ENCODE measurements at regions not wholly inside any gene's neighbourhood (a gene's known extent, or its start where the extent isn't known, plus 50 kb on each side); places are given as distances from the start of the nearest gene placed in this dataset.

DNA sequence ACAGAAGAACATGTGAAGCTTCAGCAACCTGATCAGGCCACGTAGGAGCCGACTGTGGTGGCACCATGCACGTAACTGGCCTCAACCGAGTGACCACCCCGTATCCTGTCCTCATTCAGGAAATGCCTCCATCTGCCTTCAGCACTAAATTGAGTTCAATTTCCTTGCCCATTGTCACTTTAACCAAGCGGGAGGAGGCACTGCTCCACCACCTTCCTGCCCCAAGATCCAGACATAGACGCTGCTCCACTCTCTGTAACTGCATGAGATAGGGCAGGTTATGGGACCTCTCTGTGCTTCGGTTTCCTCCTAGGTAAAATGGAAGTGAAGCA lies 80.1 kb upstream of the POMGNT2 start:
- DNase-seq (ENCODE audit: low spot score), result no peak
- TF ChIP-seq, protein P1, sequence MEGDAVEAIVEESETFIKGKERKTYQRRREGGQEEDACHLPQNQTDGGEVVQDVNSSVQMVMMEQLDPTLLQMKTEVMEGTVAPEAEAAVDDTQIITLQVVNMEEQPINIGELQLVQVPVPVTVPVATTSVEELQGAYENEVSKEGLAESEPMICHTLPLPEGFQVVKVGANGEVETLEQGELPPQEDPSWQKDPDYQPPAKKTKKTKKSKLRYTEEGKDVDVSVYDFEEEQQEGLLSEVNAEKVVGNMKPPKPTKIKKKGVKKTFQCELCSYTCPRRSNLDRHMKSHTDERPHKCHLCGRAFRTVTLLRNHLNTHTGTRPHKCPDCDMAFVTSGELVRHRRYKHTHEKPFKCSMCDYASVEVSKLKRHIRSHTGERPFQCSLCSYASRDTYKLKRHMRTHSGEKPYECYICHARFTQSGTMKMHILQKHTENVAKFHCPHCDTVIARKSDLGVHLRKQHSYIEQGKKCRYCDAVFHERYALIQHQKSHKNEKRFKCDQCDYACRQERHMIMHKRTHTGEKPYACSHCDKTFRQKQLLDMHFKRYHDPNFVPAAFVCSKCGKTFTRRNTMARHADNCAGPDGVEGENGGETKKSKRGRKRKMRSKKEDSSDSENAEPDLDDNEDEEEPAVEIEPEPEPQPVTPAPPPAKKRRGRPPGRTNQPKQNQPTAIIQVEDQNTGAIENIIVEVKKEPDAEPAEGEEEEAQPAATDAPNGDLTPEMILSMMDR (IDR thresholded peaks at IDR 0.05; ENCODE audit: borderline replicate concordance, control extremely low read depth, extremely low read depth, insufficient read depth, missing control alignments), result no peak
- in situ Hi-C loops (cut with MboI; ENCODE audit: low sequenced_read_pairs, unreplicated experiment), result no loop called here

DNA sequence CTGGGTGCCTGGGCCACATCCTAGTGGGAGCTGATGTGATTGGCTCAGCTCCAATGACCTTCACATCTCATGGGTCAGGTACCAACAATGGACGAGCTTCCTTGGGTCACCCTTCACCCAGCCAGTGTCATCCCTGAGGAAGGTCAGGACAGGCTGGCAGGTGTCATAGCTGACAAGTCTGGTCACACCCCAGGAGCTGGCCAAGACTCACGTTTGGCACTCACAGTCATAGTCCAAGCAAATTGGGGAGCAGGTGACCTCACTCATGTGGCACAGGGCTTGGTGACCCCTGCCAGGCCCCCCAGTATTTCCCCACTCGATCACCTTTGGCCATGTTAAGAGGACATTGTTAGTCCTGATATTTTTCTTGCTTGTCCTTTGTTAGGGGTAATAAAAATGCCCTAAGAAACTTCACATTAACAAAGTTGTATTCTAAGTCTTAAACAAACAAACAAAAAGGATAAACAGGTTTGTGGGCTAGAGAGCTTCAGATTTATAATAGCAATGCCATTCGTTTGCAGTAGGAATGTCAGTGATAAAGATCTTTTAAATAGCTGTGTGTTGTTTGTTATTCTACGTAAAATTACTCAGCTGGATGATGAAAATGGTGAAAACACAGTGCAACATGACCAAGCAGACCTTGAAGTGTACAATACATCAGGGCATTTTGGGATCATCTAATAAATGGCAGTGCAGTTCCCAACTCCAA lies 79.5 kb upstream of the POMGNT2 start:
- TF ChIP-seq, protein P1 (IDR thresholded peaks at IDR 0.05; ENCODE audit: borderline replicate concordance, control extremely low read depth, extremely low read depth, insufficient read depth, missing control alignments), result no peak
- no peak for DNase-seq (ENCODE audit: low spot score)
- in situ Hi-C loops (cut with MboI; ENCODE audit: low sequenced_read_pairs, unreplicated experiment), result no loop called here

DNA sequence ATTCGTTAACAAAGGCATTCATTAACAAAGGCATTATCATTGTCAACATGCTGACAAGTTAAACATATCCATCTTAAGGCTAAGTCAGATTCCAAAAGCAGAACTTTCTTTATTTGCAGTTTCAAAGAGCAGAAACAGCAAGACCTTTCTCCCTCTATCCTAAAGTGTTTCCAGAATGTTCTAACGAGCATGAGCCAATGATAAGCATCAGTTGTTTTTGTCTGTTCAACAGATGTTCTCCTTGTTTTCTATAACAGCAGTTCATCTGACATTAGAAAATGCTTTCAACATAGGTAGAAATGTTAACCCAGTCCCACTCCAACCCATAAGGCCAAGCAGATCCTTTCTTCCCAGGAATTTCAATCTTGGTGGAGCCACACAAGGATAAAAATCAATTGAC lies 77.6 kb upstream of the POMGNT2 start:
- TF ChIP-seq, protein P1 (IDR thresholded peaks at IDR 0.05; ENCODE audit: borderline replicate concordance, control extremely low read depth, extremely low read depth, insufficient read depth, missing control alignments), result no peak
- DNase-seq (ENCODE audit: low spot score), result no peak
- in situ Hi-C loops (cut with MboI; ENCODE audit: low sequenced_read_pairs, unreplicated experiment), result no loop called here

DNA sequence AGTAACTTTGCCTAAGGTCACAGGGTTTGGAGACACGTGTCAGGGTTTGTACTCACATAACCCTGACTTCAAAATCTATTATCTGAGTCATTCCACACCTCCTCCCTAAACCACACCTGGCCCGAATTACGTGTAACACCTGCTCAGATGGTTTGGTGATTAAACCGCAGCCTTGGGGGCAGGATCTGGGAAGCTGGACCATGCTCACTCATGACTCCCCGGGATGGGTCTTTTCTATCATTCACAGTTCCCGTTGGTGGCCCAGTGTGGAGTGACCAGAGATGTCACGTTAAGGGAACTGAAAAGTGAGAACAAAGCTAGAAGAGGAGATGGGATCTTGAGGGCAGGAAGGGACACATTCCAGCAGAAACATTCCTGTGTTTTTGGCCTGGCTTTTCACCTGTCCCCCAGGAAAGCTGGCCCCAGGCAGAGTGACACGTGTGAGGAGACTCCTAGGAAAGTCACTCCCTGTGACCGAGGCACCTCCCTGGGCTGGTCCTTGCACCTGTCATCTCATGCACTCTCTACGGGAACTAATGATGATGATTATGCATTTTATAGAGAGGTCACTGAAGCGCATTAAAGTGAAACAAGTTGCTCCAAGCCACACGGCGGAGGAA lies 75.4 kb upstream of the POMGNT2 start:
- in situ Hi-C loops (cut with MboI; ENCODE audit: low sequenced_read_pairs, unreplicated experiment), result no loop called here
- DNase-seq (ENCODE audit: low spot score), result peak; percentile 24
- TF ChIP-seq, protein P1 (IDR thresholded peaks at IDR 0.05; ENCODE audit: borderline replicate concordance, control extremely low read depth, extremely low read depth, insufficient read depth, missing control alignments), result no peak

DNA sequence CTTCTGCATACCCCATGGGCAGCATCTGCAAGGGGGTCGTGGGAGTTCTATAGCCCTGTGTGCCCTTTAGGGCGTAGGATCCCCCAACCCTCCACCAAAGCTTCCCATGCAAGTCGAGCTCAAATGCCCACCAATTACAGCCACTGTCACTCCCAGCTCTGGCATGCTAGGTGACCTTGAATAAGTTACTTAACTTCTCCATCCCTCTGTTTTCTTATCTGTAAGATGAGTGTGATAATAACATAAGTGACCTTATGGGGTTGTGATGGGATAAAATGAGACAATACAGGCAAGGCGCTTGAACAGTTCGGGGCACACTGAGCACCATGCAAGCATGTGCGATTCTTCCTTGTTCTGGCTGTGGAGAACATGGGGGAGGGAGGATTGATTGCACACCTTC lies 74.8 kb upstream of the POMGNT2 start:
- no peak for DNase-seq (ENCODE audit: low spot score)
- TF ChIP-seq, protein P1 (IDR thresholded peaks at IDR 0.05; ENCODE audit: borderline replicate concordance, control extremely low read depth, extremely low read depth, insufficient read depth, missing control alignments), result no peak
- in situ Hi-C loops (cut with MboI; ENCODE audit: low sequenced_read_pairs, unreplicated experiment), result no loop called here

DNA sequence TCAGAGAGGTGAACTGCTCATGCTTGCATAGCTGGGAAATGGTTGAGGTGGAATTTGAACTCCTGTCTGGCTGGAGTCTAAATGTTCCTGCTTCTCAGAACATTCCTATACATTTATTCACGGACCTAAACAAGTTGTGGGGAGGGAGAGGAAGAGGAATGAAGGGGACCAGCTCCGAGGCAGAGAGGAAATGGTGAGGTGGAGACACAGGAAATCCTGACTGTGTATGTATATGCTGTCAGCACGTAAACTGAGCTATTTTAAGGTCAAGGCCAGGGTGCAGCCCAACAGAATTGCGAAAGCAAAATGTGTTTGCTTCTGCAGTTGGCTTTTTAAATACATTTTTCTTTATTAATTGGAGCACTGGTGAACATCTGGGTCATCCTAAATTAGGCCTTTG lies 74.1 kb upstream of the POMGNT2 start:
- TF ChIP-seq, protein P1 (IDR thresholded peaks at IDR 0.05; ENCODE audit: borderline replicate concordance, control extremely low read depth, extremely low read depth, insufficient read depth, missing control alignments), result no peak
- DNase-seq (ENCODE audit: low spot score), result peak; percentile 54
- in situ Hi-C loops (cut with MboI; ENCODE audit: low sequenced_read_pairs, unreplicated experiment), result no loop called here
